Activated CD4-positive, alpha-beta T cell treated with anti-CD3 and anti-CD28 coated beads, Interleukin-2, amount 10 ng/mL, durations not matched to agents 7 days and 5 days (primary cell): ENCODE measurements at regions not wholly inside any gene's neighbourhood (a gene's known extent, or its start where the extent isn't known, plus 50 kb on each side); places are given as distances from the start of the nearest gene placed in this dataset.
"Not testable (repeated sequence)": the region's sequence is repeated elsewhere in the genome, so short reads cannot be mapped to it uniquely, and the experiment has no call there.

ENCODE experiments used
- CTCF ChIA-PET: fragments of 350-600 bp; sonication (Branson Sonifier 250); formaldehyde crosslinking; loops from one replicate; lab custom pipeline; 2021; ENCODE audit warnings: antibody characterized with exemption; lab: Charles Lee
- POLR2A ChIA-PET: fragments of 350-600 bp; sonication (Branson Sonifier 250); formaldehyde crosslinking; loops from one replicate; lab custom pipeline; 2021; ENCODE audit warnings: antibody characterized with exemption; lab: Charles Lee
- DNase-seq: peaks from one replicate; pipeline ENCODE4 v3.0.0-alpha.2; 2020
- H3K27ac Mint-ChIP-seq: one replicate; pipeline ENCODE4 v1.8.0; 2021; ENCODE audit warnings: mild to moderate bottlenecking, moderate library complexity, mixed read lengths
- H3K27me3 Mint-ChIP-seq: one replicate; pipeline ENCODE4 v1.8.0; 2021; ENCODE audit warnings: mixed read lengths
- H3K36me3 Mint-ChIP-seq: one replicate; pipeline ENCODE4 v1.8.0; 2021; ENCODE audit warnings: low read depth, mixed read lengths
- H3K4me1 Mint-ChIP-seq: one replicate; pipeline ENCODE4 v1.8.0; 2021; ENCODE audit warnings: mixed read lengths
- H3K4me3 Mint-ChIP-seq: one replicate; pipeline ENCODE4 v1.8.0; 2021; ENCODE audit warnings: mild to moderate bottlenecking, moderate library complexity, mixed read lengths
- H3K9me3 Mint-ChIP-seq: one replicate; pipeline ENCODE4 v1.8.0; 2021; ENCODE audit warnings: mixed read lengths

DNA sequence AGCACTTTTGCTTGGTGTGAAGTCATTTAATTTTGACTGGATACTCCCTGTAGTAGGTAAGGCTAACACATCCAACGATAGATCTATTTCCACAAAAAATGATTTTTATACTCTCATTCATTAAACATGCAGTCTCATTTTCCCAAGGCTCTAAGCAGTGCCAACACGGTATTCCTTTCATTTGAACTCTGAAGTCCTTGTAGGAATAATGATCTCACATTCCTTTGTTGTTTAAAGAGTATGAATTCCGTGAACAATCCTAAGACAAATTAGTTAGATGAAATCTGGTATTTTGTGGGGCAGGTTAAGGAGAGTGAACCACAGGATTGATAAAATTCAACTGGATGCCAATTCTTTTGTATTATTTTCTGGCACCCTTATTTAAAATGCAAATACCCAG is 66.6 kb downstream of the LACC1 start:
- no peaks in the 10 kb centered on the region for H3K36me3 Mint-ChIP-seq
- H3K27ac Mint-ChIP-seq: no peak overlapping the region
- H3K9me3 Mint-ChIP-seq: peaks cover 3% of the 10 kb centered on the region
- ChIA-PET CTCF (interaction anchor here (0.6 kb wide), 1 partner anchor 18 kb away, joined by 3 read pairs; no protein-coding TSS in a partner anchor), POLR2A (no interaction called here)
- H3K27me3 Mint-ChIP-seq: peaks cover 15% of the 10 kb centered on the region
- no peaks in the 10 kb centered on the region for H3K4me1 Mint-ChIP-seq
- DNase-seq: no peak
- no peak overlapping the region for H3K4me3 Mint-ChIP-seq

DNA sequence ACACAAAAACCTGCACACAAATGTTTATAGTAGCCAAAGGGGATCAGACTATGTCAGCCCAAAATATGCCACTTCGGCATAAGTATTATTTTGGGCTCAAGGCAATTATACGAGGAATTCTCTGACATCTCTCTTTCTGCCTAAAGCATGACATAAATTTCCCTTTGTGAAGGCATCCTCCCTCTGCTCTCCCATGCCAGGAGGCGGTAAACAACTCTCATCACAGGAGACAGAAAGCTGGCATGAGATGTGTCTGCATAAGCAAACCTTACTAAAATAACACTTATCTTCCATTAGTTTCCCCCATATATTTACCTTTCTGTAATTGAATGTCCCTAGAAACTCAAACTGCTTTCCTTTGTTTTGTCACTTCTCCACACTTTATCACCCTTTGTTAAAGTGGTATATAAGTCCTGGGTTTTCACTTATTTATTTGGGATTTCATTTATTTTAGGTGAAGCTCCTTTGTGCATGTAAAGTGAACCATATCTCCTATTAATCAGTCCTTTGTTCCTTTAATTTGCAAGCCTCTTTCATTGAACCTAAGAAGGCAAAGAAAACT is 68.3 kb downstream of the LACC1 start:
- Mint-ChIP-seq H3K4me3 (no peak overlapping the region), H3K36me3 (no peaks in the 10 kb centered on the region), H3K27me3 (peaks cover 11% of the 10 kb centered on the region), H3K9me3 (peaks cover 3% of the 10 kb centered on the region), H3K4me1 (no peaks in the 10 kb centered on the region), H3K27ac (no peak overlapping the region)
- CTCF ChIA-PET: interaction anchor here (0.8 kb wide), 1 partner anchor 10 kb away, joined by 3 read pairs; no protein-coding TSS in a partner anchor
- DNase-seq: no peak
- POLR2A ChIA-PET: no interaction called here

- Mint-ChIP-seq H3K36me3 (no peaks in the 10 kb centered on the region), H3K9me3 (no peaks in the 10 kb centered on the region), H3K4me1 (no peaks in the 10 kb centered on the region), H3K27me3 (peaks cover 14% of the 10 kb centered on the region), H3K27ac (no peak overlapping the region), H3K4me3 (no peak overlapping the region)
- ChIA-PET CTCF (no interaction called here), POLR2A (no interaction called here)
- no peak for DNase-seq
Measured at GRCh38 chr13:43953370-43953769, 73.7 kb downstream of the LACC1 start.

DNA sequence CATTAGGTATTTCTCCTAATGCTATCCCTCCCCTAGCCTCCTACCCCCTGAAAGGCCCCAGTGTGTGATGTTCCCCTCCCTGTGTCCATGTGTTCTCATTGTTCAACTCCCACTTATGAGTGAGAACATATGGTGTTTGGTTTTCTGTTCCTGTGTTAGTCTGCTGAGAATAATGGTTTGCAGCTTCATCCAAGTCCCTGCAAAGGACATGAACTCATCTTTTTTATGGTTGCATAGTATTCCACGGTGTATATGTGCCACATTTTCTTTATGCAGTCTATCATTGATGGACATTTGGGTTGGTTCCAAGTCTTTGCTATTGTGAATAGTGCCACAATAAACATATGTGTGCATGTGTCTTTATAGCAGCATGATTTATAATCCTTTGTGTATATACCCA is 77.3 kb downstream of the LACC1 start:
- H3K4me1 Mint-ChIP-seq, H3K27ac Mint-ChIP-seq, H3K9me3 Mint-ChIP-seq, H3K4me3 Mint-ChIP-seq, CTCF ChIA-PET, DNase-seq, POLR2A ChIA-PET, H3K36me3 Mint-ChIP-seq: not testable (repeated sequence)
- H3K27me3 Mint-ChIP-seq: peaks cover 11% of the 10 kb centered on the region

GRCh38 chr13:43959291-43959690 is 79.6 kb downstream of the LACC1 start:
- ChIA-PET CTCF (interaction anchor here (0.6 kb wide), 1 partner anchor 1246 kb away, joined by 3 read pairs; no protein-coding TSS in a partner anchor), POLR2A (no interaction called here)
- no peaks in the 10 kb centered on the region for H3K9me3 Mint-ChIP-seq
- DNase-seq: no peak
- no peaks in the 10 kb centered on the region for H3K4me1 Mint-ChIP-seq
- no peaks in the 10 kb centered on the region for H3K36me3 Mint-ChIP-seq
- no peak overlapping the region for H3K4me3 Mint-ChIP-seq
- peaks cover 11% of the 10 kb centered on the region for H3K27me3 Mint-ChIP-seq
- H3K27ac Mint-ChIP-seq: no peak overlapping the region

GRCh38 chr13:43961909-43962308 is 82.2 kb downstream of the LACC1 start:
- CTCF ChIA-PET: no interaction called here
- Mint-ChIP-seq H3K36me3 (no peaks in the 10 kb centered on the region), H3K4me3 (no peak overlapping the region), H3K9me3 (no peaks in the 10 kb centered on the region), H3K27me3 (peaks cover 3% of the 10 kb centered on the region), H3K4me1 (no peaks in the 10 kb centered on the region), H3K27ac (no peak overlapping the region)
- DNase-seq: no peak
- POLR2A ChIA-PET: no interaction called here

DNA sequence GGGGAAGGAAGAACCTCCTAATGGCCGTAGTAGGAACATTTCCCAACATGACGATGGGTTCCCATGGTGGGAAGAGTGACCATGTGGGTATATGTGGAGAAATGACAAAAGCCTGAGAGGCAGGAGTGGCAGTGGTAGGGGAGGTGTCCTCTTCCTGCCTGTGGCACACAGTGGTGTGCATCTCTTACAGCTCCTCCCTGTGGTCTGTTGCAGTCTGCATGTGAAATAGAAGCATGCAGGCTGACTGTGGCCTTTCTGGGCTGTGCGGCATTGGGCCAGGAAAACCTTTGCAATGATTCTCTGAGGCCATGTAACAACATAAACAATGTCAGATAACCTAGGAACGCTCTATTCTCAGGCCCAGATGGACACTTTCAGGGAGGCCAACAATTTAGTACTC is 84.0 kb downstream of the LACC1 start:
- ChIA-PET POLR2A (no interaction called here), CTCF (no interaction called here)
- Mint-ChIP-seq H3K4me3 (no peak overlapping the region), H3K27ac (no peak overlapping the region), H3K27me3 (no peaks in the 10 kb centered on the region), H3K36me3 (no peaks in the 10 kb centered on the region), H3K4me1 (no peaks in the 10 kb centered on the region), H3K9me3 (peaks cover 2% of the 10 kb centered on the region)
- no peak for DNase-seq

GRCh38 chr13:43964698-43965458 is 85.2 kb downstream of the LACC1 start:
- no peaks in the 10 kb centered on the region for H3K4me1 Mint-ChIP-seq
- CTCF ChIA-PET: interaction anchor here (0.7 kb wide), 1 partner anchor 19 kb away, joined by 3 read pairs; no protein-coding TSS in a partner anchor
- H3K9me3 Mint-ChIP-seq: peaks cover 5% of the 10 kb centered on the region
- H3K27ac Mint-ChIP-seq: no peak overlapping the region
- H3K4me3 Mint-ChIP-seq: no peak overlapping the region
- POLR2A ChIA-PET: no interaction called here
- no peaks in the 10 kb centered on the region for H3K36me3 Mint-ChIP-seq
- no peak for DNase-seq
- H3K27me3 Mint-ChIP-seq: no peaks in the 10 kb centered on the region

- no peaks in the 10 kb centered on the region for H3K27me3 Mint-ChIP-seq
- peaks cover 5% of the 10 kb centered on the region for H3K9me3 Mint-ChIP-seq
- no peak overlapping the region for H3K4me3 Mint-ChIP-seq
- no peaks in the 10 kb centered on the region for H3K4me1 Mint-ChIP-seq
- DNase-seq: no peak
- ChIA-PET CTCF (no interaction called here), POLR2A (no interaction called here)
- no peaks in the 10 kb centered on the region for H3K36me3 Mint-ChIP-seq
- H3K27ac Mint-ChIP-seq: no peak overlapping the region
Measured at GRCh38 chr13:43965459-43965845, 85.7 kb downstream of the LACC1 start.

DNA sequence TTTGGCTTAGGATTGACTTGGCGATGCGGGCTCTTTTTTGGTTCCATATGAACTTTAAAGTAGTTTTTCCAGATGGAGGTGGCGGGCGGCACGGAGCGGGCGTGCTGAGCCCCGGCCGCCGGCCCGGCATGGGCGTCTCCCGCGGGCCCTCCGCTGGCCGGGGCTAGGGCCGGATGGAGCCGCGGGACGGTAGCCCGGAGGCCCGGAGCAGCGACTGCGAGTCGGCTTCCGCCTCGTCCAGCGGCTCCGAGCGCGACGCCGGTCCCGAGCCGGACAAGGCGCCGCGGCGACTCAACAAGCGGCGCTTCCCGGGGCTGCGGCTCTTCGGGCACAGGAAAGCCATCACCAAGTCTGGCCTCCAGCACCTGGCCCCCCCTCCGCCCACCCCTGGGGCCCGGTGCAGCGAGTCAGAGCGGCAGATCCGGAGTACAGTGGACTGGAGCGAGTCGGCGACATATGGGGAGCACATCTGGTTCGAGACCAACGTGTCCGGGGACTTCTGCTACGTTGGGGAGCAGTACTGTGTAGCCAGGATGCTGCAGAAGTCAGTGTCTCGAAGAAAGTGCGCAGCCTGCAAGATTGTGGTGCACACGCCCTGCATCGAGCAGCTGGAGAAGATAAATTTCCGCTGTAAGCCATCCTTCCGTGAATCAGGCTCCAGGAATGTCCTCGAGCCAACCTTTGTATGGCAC is 88.7 kb downstream of the LACC1 start:
- POLR2A ChIA-PET, H3K27ac Mint-ChIP-seq, H3K9me3 Mint-ChIP-seq, DNase-seq, H3K27me3 Mint-ChIP-seq, CTCF ChIA-PET, H3K36me3 Mint-ChIP-seq, H3K4me1 Mint-ChIP-seq, H3K4me3 Mint-ChIP-seq: not testable (repeated sequence)

GRCh38 chr13:43968943-43969690 is 89.4 kb downstream of the LACC1 start:
- H3K4me3 Mint-ChIP-seq, H3K27ac Mint-ChIP-seq, POLR2A ChIA-PET, H3K27me3 Mint-ChIP-seq, DNase-seq, H3K36me3 Mint-ChIP-seq, H3K4me1 Mint-ChIP-seq, CTCF ChIA-PET, H3K9me3 Mint-ChIP-seq: not testable (repeated sequence)

DNA sequence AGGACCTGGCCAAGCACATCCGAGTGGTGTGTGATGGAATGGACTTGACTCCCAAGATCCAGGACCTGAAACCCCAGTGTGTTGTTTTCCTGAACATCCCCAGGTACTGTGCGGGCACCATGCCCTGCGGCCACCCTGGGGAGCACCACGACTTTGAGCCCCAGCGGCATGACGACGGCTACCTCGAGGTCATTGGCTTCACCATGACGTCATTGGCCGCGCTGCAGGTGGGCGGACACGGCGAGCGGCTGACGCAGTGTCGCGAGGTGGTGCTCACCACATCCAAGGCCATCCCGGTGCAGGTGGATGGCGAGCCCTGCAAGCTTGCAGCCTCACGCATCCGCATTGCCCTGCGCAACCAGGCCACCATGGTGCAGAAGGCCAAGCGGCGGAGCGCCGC is 90.2 kb downstream of the LACC1 start:
- not testable (repeated sequence) for H3K4me3 Mint-ChIP-seq

More for the DNA sequence above, 90.2 kb downstream of the LACC1 start:
- H3K36me3 Mint-ChIP-seq, H3K4me1 Mint-ChIP-seq, CTCF ChIA-PET, POLR2A ChIA-PET, DNase-seq, H3K27ac Mint-ChIP-seq, H3K9me3 Mint-ChIP-seq, H3K27me3 Mint-ChIP-seq: not testable (repeated sequence)
